ENCODE measurements at regions not wholly inside any gene's neighbourhood (a gene's known extent, or its start where the extent isn't known, plus 50 kb on each side); places are given as distances from the start of the nearest gene placed in this dataset.

- DNase-seq (ENCODE audit: low spot score): no peak
- TF ChIP-seq, protein P1, sequence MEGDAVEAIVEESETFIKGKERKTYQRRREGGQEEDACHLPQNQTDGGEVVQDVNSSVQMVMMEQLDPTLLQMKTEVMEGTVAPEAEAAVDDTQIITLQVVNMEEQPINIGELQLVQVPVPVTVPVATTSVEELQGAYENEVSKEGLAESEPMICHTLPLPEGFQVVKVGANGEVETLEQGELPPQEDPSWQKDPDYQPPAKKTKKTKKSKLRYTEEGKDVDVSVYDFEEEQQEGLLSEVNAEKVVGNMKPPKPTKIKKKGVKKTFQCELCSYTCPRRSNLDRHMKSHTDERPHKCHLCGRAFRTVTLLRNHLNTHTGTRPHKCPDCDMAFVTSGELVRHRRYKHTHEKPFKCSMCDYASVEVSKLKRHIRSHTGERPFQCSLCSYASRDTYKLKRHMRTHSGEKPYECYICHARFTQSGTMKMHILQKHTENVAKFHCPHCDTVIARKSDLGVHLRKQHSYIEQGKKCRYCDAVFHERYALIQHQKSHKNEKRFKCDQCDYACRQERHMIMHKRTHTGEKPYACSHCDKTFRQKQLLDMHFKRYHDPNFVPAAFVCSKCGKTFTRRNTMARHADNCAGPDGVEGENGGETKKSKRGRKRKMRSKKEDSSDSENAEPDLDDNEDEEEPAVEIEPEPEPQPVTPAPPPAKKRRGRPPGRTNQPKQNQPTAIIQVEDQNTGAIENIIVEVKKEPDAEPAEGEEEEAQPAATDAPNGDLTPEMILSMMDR (IDR thresholded peaks at IDR 0.05; ENCODE audit: extremely low read depth, insufficient read depth, missing control alignments): no peak
- in situ Hi-C loops (cut with MboI; ENCODE audit: low pct_unique_long_range_greater_than_20kb, low sequenced_read_pairs, unreplicated experiment): no loop called here
These were observed 100.4 kb downstream of the IRX2 start for GRCh38 chr5:2651116-2651515.

- in situ Hi-C loops (cut with MboI; ENCODE audit: low pct_unique_long_range_greater_than_20kb, low sequenced_read_pairs, unreplicated experiment): no loop called here
- no peak for DNase-seq (ENCODE audit: low spot score)
- TF ChIP-seq, protein P1 (IDR thresholded peaks at IDR 0.05; ENCODE audit: extremely low read depth, insufficient read depth, missing control alignments): no peak
These were observed 108.7 kb downstream of the IRX2 start for GRCh38 chr5:2642684-2643345.

- DNase-seq (ENCODE audit: low spot score): no peak
- in situ Hi-C loops (cut with MboI; ENCODE audit: low pct_unique_long_range_greater_than_20kb, low sequenced_read_pairs, unreplicated experiment): no loop called here
- TF ChIP-seq, protein P1 (IDR thresholded peaks at IDR 0.05; ENCODE audit: extremely low read depth, insufficient read depth, missing control alignments): no peak
These were observed 110.8 kb downstream of the IRX2 start for GRCh38 chr5:2640717-2641116.

DNA sequence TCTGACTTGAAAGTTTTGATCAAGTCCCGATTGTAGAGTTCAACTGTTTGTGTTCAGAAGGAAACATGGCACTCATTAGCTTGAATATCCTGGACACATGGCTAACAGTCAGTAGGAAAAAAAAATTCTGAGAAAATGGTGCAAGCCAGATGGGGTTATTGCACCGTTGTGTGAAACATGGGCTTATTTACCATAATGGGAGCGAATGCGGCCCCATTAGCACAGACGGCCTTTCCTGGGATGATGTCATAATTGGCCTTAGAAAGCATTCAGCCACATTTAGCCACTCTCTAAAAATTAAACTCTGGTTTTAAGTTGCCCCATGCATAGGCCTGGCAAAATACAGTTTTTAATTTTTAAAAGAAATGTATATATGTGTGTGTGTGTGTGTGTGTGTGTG lies 112.1 kb downstream of the IRX2 start:
- TF ChIP-seq, protein P1 (IDR thresholded peaks at IDR 0.05; ENCODE audit: extremely low read depth, insufficient read depth, missing control alignments): no peak
- in situ Hi-C loops (cut with MboI; ENCODE audit: low pct_unique_long_range_greater_than_20kb, low sequenced_read_pairs, unreplicated experiment): no loop called here
- no peak for DNase-seq (ENCODE audit: low spot score)

- in situ Hi-C loops (cut with MboI; ENCODE audit: low pct_unique_long_range_greater_than_20kb, low sequenced_read_pairs, unreplicated experiment): no loop called here
- no peak for DNase-seq (ENCODE audit: low spot score)
- TF ChIP-seq, protein P1 (IDR thresholded peaks at IDR 0.05; ENCODE audit: extremely low read depth, insufficient read depth, missing control alignments): no peak
These were observed 116.9 kb downstream of the IRX2 start for GRCh38 chr5:2634399-2635176.

GRCh38 chr5:2633992-2634391 lies 117.5 kb downstream of the IRX2 start:
- in situ Hi-C loops (cut with MboI; ENCODE audit: low pct_unique_long_range_greater_than_20kb, low sequenced_read_pairs, unreplicated experiment): no loop called here
- TF ChIP-seq, protein P1 (IDR thresholded peaks at IDR 0.05; ENCODE audit: extremely low read depth, insufficient read depth, missing control alignments): no peak
- DNase-seq (ENCODE audit: low spot score): no peak

Data from GM13977 (cell line).